GM12878 (cell line): ENCODE measurements at regions not wholly inside any gene's neighbourhood (a gene's known extent, or its start where the extent isn't known, plus 50 kb on each side); places are given as distances from the start of the nearest gene placed in this dataset.

Experiments
- ATAC-seq: fragments of 200-7000 bp; cut with Tn5 transposase; 3 replicates; pipeline ENCODE4 v1.9.1; 2020; ENCODE audit warnings: mild to moderate bottlenecking, moderate library complexity
- BruUV-seq: library from RNA; stranded (reverse); fragments of 400-500 nt; replicated peaks from 2 replicates; lab custom pipeline; 2021; lab: Mats Ljungman, UMichigan
- CTCF ChIA-PET: fragments of 300-600 bp; sonication (Branson Sonifier 250); formaldehyde crosslinking; extraction: SDS; loops from one replicate; lab custom pipeline; 2021; ENCODE audit warnings: inconsistent platforms; lab: Yijun Ruan, JAX
- POLR2A ChIA-PET: fragments of 350-600 bp; formaldehyde crosslinking; extraction: SDS; loops from one replicate; lab custom pipeline; 2021; ENCODE audit warnings: inconsistent platforms; lab: Charles Lee
- RAD21 ChIA-PET: fragments of 300-600 bp; sonication (Branson Sonifier 250); formaldehyde crosslinking; loops from one replicate; lab custom pipeline; 2023; ENCODE audit warnings: antibody characterized with exemption; ENCODE audit not compliant: unreplicated experiment; lab: Charles Lee
- SMC1A ChIA-PET: fragments of 300-600 bp; sonication (Branson Sonifier 250); formaldehyde crosslinking; loops from one replicate; lab custom pipeline; 2023; ENCODE audit not compliant: unreplicated experiment, uncharacterized antibody; lab: Charles Lee
- DNase-seq: peaks from one replicate; pipeline ENCODE4 v3.0.0-alpha.2; 2011; ENCODE audit warnings: low read depth, low spot score
- FAIRE-seq: peaks from 3 replicates; lab custom pipeline; 2011; peaks lifted over from hg19 to GRCh38; lab: Jason Lieb, UNC
- H2AFZ ChIP-seq: 2 replicates; pipeline ENCODE4 v1.6.0; 2011; ENCODE audit warnings: low read depth, low read length, control low read depth; ENCODE audit not compliant: control insufficient read depth
- H3K27ac ChIP-seq: 2 replicates; pipeline ENCODE4 v1.5.1; 2011; ENCODE audit warnings: control low read depth; ENCODE audit not compliant: control insufficient read depth, insufficient read depth
- H3K27me3 ChIP-seq, 2 experiments: replicated peaks in 1 of 2; 2 replicates each; pipeline versions ENCODE4 v1.6.0 to v1.6.1; 2011; ENCODE audit warnings: low read length in 1 of 2; ENCODE audit not compliant: control insufficient read depth in 2 of 2, insufficient read depth in 2 of 2
- H3K36me3 ChIP-seq, 2 experiments: 2 replicates each; pipeline ENCODE4 v1.5.1; 2011; ENCODE audit warnings: low read length in 1 of 2; ENCODE audit not compliant: control insufficient read depth in 2 of 2, insufficient read depth in 2 of 2
- H3K4me1 ChIP-seq: 2 replicates; pipeline ENCODE4 v1.6.1; 2011; ENCODE audit warnings: mild to moderate bottlenecking, low read length, moderate library complexity, mixed read lengths; ENCODE audit not compliant: control insufficient read depth, insufficient read depth
- H3K4me2 ChIP-seq: 2 replicates; pipeline ENCODE4 v1.6.0; 2011; ENCODE audit warnings: control low read depth; ENCODE audit not compliant: control insufficient read depth, insufficient read depth
- H3K4me3 ChIP-seq: fragments of 200-600 bp; sonication (generic); 2 replicates; pipeline ENCODE4 v1.5.1; 2016
- H3K79me2 ChIP-seq: 2 replicates; pipeline ENCODE4 v1.6.0; 2011; ENCODE audit warnings: low read length; ENCODE audit not compliant: control insufficient read depth, insufficient read depth
- H3K9ac ChIP-seq: 2 replicates; pipeline ENCODE4 v1.8.0; 2011; ENCODE audit warnings: low read length, control low read depth, mixed read lengths; ENCODE audit not compliant: control insufficient read depth, insufficient read depth
- H3K9me3 ChIP-seq: replicated peaks from 3 replicates; pipeline ENCODE4 v1.5.1; 2011; ENCODE audit warnings: mild to moderate bottlenecking, low read length; ENCODE audit not compliant: control insufficient read depth, insufficient read depth
- H4K20me1 ChIP-seq: 2 replicates; pipeline ENCODE4 v1.6.0; 2011; ENCODE audit not compliant: control insufficient read depth, insufficient read depth
- EED ChIP-seq: sonication (generic); IDR thresholded peaks from 2 replicates; pipeline ENCODE4 v1.6.1; 2016; ENCODE audit warnings: antibody characterized with exemption, low read depth
- JUND ChIP-seq: IDR thresholded peaks from 2 replicates; pipeline ENCODE4 v1.6.1; 2012; ENCODE audit warnings: low read depth, mild to moderate bottlenecking, low read length, improper control_type of control experiment, moderate library complexity
- MTA3 ChIP-seq: IDR thresholded peaks from 2 replicates; pipeline ENCODE4 v1.6.1; 2012; ENCODE audit warnings: low read length, inconsistent platforms, borderline replicate concordance
- NKRF ChIP-seq: fragments of 450-650 bp; conservative IDR thresholded peaks from 2 replicates; pipeline ENCODE4 v1.6.1; 2017; ENCODE audit warnings: mild to moderate bottlenecking, moderate library complexity
- POU2F2 ChIP-seq: IDR thresholded peaks from 3 replicates; pipeline ENCODE4 v1.6.1; 2011; ENCODE audit warnings: low read depth, mild to moderate bottlenecking, low read length, borderline replicate concordance
- RELA ChIP-seq: fragments of 450-650 bp; IDR thresholded peaks from 2 replicates; pipeline ENCODE4 v1.8.0; 2014; ENCODE audit warnings: borderline replicate concordance; ENCODE audit not compliant: partially characterized antibody
- ZNF24 ChIP-seq: fragments of 450-650 bp; IDR thresholded peaks from 2 replicates; pipeline ENCODE4 v1.6.1; 2017; ENCODE audit warnings: antibody characterized with exemption, mild to moderate bottlenecking
- WGBS: methylation state at CpG from one replicate; pipeline ENCODE4 v1.1.6; 2016; ENCODE audit warnings: low lambda C conversion rate; ENCODE audit not compliant: insufficient replicate concordance, insufficient coverage; ENCODE audit errors: missing lambda C conversion rate; 5-methylcytosine and 5-hydroxymethylcytosine counted together
- in situ Hi-C: fragments of 300-500 bp; cut with MboI; formaldehyde crosslinking; loops from 9 replicates; pipeline ENCODE4 v1.14.3; 2018; ENCODE audit warnings: mixed read lengths
- intact Hi-C: fragments of 100-400 bp; cut with micrococcal nuclease; formaldehyde crosslinking; loops from one replicate; pipeline ENCODE4 v1.14.2; 2022; ENCODE audit not compliant: unreplicated experiment

- no peak overlapping the region for H3K4me3 ChIP-seq
- no peaks in the 10 kb centered on the region for H3K36me3 ChIP-seq
- H3K4me2 ChIP-seq: no peak overlapping the region
- in situ Hi-C loops: no loop called here
- H3K27ac ChIP-seq: no peak overlapping the region
- ChIA-PET SMC1A (no interaction called here), RAD21 (interaction anchor here (1.2 kb wide), 1 partner anchor 142 kb away, joined by 3 read pairs; no protein-coding TSS in a partner anchor), CTCF (interaction anchor here (0.6 kb wide), 1 partner anchor 8 kb away, joined by 3 read pairs; no protein-coding TSS in a partner anchor)
- no peaks in the 10 kb centered on the region; a peak in 1 of 4 replicates for H3K27me3 ChIP-seq
- H4K20me1 ChIP-seq: no peaks in the 10 kb centered on the region
- TF ChIP-seq JUND: no peak
- no peak for TF ChIP-seq POU2F2
- no peak for TF ChIP-seq MTA3
- TF ChIP-seq ZNF24: no peak
- no peak for TF ChIP-seq EED
- no peak for TF ChIP-seq RELA
- no peak for TF ChIP-seq NKRF
- TF ChIP-seq, all 136 proteins: peak for 0
- DNase-seq: no peak
- 49% methylated on average over 14 of the region's 14 CpGs for WGBS
- FAIRE-seq: no peak
- Histone ChIP-seq H3K9ac (no peak overlapping the region), H3K79me2 (no peaks in the 10 kb centered on the region), H3K9me3 (no peaks in the 10 kb centered on the region), H3K4me1 (no peaks in the 10 kb centered on the region), H2AFZ (no peak overlapping the region)
- intact Hi-C loops: no loop called here
- ATAC-seq: no peak
- POLR2A ChIA-PET: no interaction called here
- no TSS peak for BruUV-seq
These were observed 341.1 kb downstream of the CXCL12 start for GRCh38 chr10:44043646-44044375.
